Activated CD8-positive, alpha-beta memory T cell treated with anti-CD3 and anti-CD28 coated beads for 4 hours (primary cell): ENCODE measurements at regions not wholly inside any gene's neighbourhood (a gene's known extent, or its start where the extent isn't known, plus 50 kb on each side); places are given as distances from the start of the nearest gene placed in this dataset.

Experiments
- DNase-seq, 2 donors: peaks; one replicate each; pipeline ENCODE4 v3.0.0-alpha.2; 2020; ENCODE audit warnings: low read depth in 2 of 2

- DNase-seq, result no peak
Observed at GRCh38 chr19:28939236-28939635, 273.7 kb downstream of the UQCRFS1 start.

GRCh38 chr19:28936001-28936400, 276.9 kb downstream of the UQCRFS1 start:
- DNase-seq, result no peak

GRCh38 chr19:28934631-28935030, 278.3 kb downstream of the UQCRFS1 start:
- DNase-seq, result no peak

GRCh38 chr19:28933039-28933438, 279.9 kb downstream of the UQCRFS1 start:
- DNase-seq, result no peak

- no peak for DNase-seq
Observed at GRCh38 chr19:28932446-28932845, 280.5 kb downstream of the UQCRFS1 start.

GRCh38 chr19:28929006-28929405, 283.9 kb downstream of the UQCRFS1 start:
- no peak for DNase-seq

GRCh38 chr19:28927456-28927855, 285.5 kb downstream of the UQCRFS1 start:
- DNase-seq, result no peak

- no peak for DNase-seq
Observed at GRCh38 chr19:28920269-28921066, 292.5 kb downstream of the UQCRFS1 start.

GRCh38 chr19:28917621-28918020, 295.3 kb downstream of the UQCRFS1 start:
- DNase-seq, result no peak

GRCh38 chr19:28915737-28916460, 297.1 kb downstream of the UQCRFS1 start:
- DNase-seq, result no peak

- no peak for DNase-seq
Observed at GRCh38 chr19:28915202-28915601, 297.7 kb downstream of the UQCRFS1 start.

GRCh38 chr19:28914173-28914572, 298.8 kb downstream of the UQCRFS1 start:
- DNase-seq, result no peak

GRCh38 chr19:28913626-28914025, 299.3 kb downstream of the UQCRFS1 start:
- DNase-seq, result no peak

GRCh38 chr19:28908941-28909340, 304.0 kb downstream of the UQCRFS1 start:
- no peak for DNase-seq

GRCh38 chr19:28907534-28907933, 305.4 kb downstream of the UQCRFS1 start:
- no peak for DNase-seq

GRCh38 chr19:28905996-28906395, 307.0 kb downstream of the UQCRFS1 start:
- no peak for DNase-seq

GRCh38 chr19:28899703-28900102, 313.2 kb downstream of the UQCRFS1 start:
- no peak for DNase-seq

GRCh38 chr19:28898249-28898648, 314.7 kb downstream of the UQCRFS1 start:
- DNase-seq, result no peak

- no peak for DNase-seq
Observed at GRCh38 chr19:28889941-28890670, 322.8 kb downstream of the UQCRFS1 start.

- DNase-seq, result no peak
Observed at GRCh38 chr19:28887920-28888618, 324.9 kb downstream of the UQCRFS1 start.

GRCh38 chr19:28886708-28887107, 326.2 kb downstream of the UQCRFS1 start:
- DNase-seq, result no peak

- no peak for DNase-seq
Observed at GRCh38 chr19:28885965-28886364, 327.0 kb downstream of the UQCRFS1 start.
